Gastroesophageal sphincter (tissue), 4 donors: ENCODE measurements at regions not wholly inside any gene's neighbourhood (a gene's known extent, or its start where the extent isn't known, plus 50 kb on each side); places are given as distances from the start of the nearest gene placed in this dataset.

Experiments used
- ATAC-seq: fragments of 150-250 bp; one replicate; pipeline ENCODE4 v1.9.1; 2016; ENCODE audit warnings: mild to moderate bottlenecking, moderate library complexity
- H3K27ac ChIP-seq, 4 donors: fragments of 200-600 bp; sonication (generic) in 3 of 4; 1 replicate in 3 of 4; 2 replicates in 1 of 4; pipeline ENCODE4 v1.5.1; 2016 to 2019
- H3K27me3 ChIP-seq: fragments of 200-600 bp; sonication (generic); one replicate; pipeline ENCODE4 v1.5.1; 2019
- H3K36me3 ChIP-seq, 2 donors: fragments of 200-600 bp; sonication (generic); one replicate each; pipeline ENCODE4 v1.5.1; 2019; ENCODE audit warnings: control low read depth in 1 of 2
- H3K4me1 ChIP-seq, 3 donors: fragments of 200-600 bp; sonication (generic); 1 replicate in 2 of 3; 2 replicates in 1 of 3; pipeline ENCODE4 v1.5.1; 2016 to 2019; ENCODE audit warnings: control low read depth in 2 of 3
- H3K4me3 ChIP-seq, 2 donors: fragments of 200-600 bp; sonication (generic); one replicate each; pipeline ENCODE4 v1.5.1; 2019; ENCODE audit warnings: mild to moderate bottlenecking in 1 of 2, moderate library complexity in 1 of 2
- H3K9me3 ChIP-seq, 3 donors: fragments of 200-600 bp; sonication (generic); one replicate each; pipeline ENCODE4 v1.5.1; 2017 to 2019; ENCODE audit warnings: control low read depth in 2 of 3
- EP300 ChIP-seq: sonication (generic); formaldehyde crosslinking; IDR thresholded peaks from one replicate; pipeline ENCODE4 v1.6.1; 2017; ENCODE audit warnings: antibody characterized with exemption, mild to moderate bottlenecking
- POLR2A ChIP-seq, 2 donors: fragments of 450-650 bp; IDR thresholded peaks; one replicate each; pipeline ENCODE4 v1.6.1; 2017; ENCODE audit warnings: antibody characterized with exemption in 2 of 2, mild to moderate bottlenecking in 2 of 2, moderate library complexity in 1 of 2
- POLR2AphosphoS5 ChIP-seq: sonication (generic); formaldehyde crosslinking; IDR thresholded peaks from one replicate; pipeline ENCODE4 v1.6.1; 2017; ENCODE audit warnings: antibody characterized with exemption
- WGBS, 2 donors: methylation state at CpG; one replicate each; pipeline ENCODE4 v1.1.5; 2018; ENCODE audit warnings: low coverage in 1 of 2; 5-methylcytosine and 5-hydroxymethylcytosine counted together
- TF ChIP-seq, protein P1 (sequence below), 4 experiments: fragments of 200-600 bp in 2 of 4; fragments of 450-650 bp in 2 of 4; sonication (generic) in 1 of 4; IDR thresholded peaks; one replicate each; pipeline ENCODE4 v1.5.1; 2017 to 2019; ENCODE audit warnings: antibody characterized with exemption in 4 of 4, mild to moderate bottlenecking in 2 of 4, moderate library complexity in 2 of 4

GRCh38 chr12:24363177-24363754 is 413.8 kb upstream of the SOX5 start:
- Histone ChIP-seq H3K9me3 (no peaks in the 10 kb centered on the region), H3K27ac (no peak overlapping the region), H3K27me3 (no peaks in the 10 kb centered on the region), H3K36me3 (no peaks in the 10 kb centered on the region), H3K4me3 (no peak overlapping the region), H3K4me1 (peaks cover 0 to 11% (median 0%) of the 10 kb centered on the region in 3 donors)
- TF ChIP-seq POLR2A (IDR thresholded peaks at IDR 0.05) = no peak
- no peak for TF ChIP-seq POLR2AphosphoS5
- TF ChIP-seq, protein P1, sequence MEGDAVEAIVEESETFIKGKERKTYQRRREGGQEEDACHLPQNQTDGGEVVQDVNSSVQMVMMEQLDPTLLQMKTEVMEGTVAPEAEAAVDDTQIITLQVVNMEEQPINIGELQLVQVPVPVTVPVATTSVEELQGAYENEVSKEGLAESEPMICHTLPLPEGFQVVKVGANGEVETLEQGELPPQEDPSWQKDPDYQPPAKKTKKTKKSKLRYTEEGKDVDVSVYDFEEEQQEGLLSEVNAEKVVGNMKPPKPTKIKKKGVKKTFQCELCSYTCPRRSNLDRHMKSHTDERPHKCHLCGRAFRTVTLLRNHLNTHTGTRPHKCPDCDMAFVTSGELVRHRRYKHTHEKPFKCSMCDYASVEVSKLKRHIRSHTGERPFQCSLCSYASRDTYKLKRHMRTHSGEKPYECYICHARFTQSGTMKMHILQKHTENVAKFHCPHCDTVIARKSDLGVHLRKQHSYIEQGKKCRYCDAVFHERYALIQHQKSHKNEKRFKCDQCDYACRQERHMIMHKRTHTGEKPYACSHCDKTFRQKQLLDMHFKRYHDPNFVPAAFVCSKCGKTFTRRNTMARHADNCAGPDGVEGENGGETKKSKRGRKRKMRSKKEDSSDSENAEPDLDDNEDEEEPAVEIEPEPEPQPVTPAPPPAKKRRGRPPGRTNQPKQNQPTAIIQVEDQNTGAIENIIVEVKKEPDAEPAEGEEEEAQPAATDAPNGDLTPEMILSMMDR (IDR thresholded peaks at IDR 0.05) = no peak
- no peak for ATAC-seq
- 46 to 61% methylated on average over 3 of the region's 3 CpGs for WGBS, 2 donors

GRCh38 chr12:24361877-24362580 is 412.6 kb upstream of the SOX5 start:
- H3K27me3 ChIP-seq = no peaks in the 10 kb centered on the region
- no peak overlapping the region for H3K27ac ChIP-seq
- no peak for ATAC-seq
- no peaks in the 10 kb centered on the region for H3K36me3 ChIP-seq
- no peak overlapping the region for H3K4me3 ChIP-seq
- H3K4me1 ChIP-seq = peaks cover 0 to 11% (median 0%) of the 10 kb centered on the region in 3 donors
- no peaks in the 10 kb centered on the region for H3K9me3 ChIP-seq
- TF ChIP-seq POLR2AphosphoS5 = no peak
- TF ChIP-seq POLR2A (IDR thresholded peaks at IDR 0.05) = no peak
- no peak for TF ChIP-seq EP300
- TF ChIP-seq, protein P1 (IDR thresholded peaks at IDR 0.05) = no peak
- 84 to 86% methylated on average over 5 of the region's 6 CpGs for WGBS, 2 donors

- no peaks in the 10 kb centered on the region for H3K9me3 ChIP-seq
- no peak for TF ChIP-seq POLR2AphosphoS5
- TF ChIP-seq POLR2A (IDR thresholded peaks at IDR 0.05) = no peak
- TF ChIP-seq, protein P1 (IDR thresholded peaks at IDR 0.05) = no peak
- no peak for TF ChIP-seq EP300
- no peak overlapping the region for H3K27ac ChIP-seq
- H3K4me3 ChIP-seq = no peak overlapping the region
- H3K27me3 ChIP-seq = no peaks in the 10 kb centered on the region
- H3K36me3 ChIP-seq = no peaks in the 10 kb centered on the region
- 79 to 100% methylated on average over 1 to 5 of the region's 5 CpGs for WGBS, 2 donors
- no peak for ATAC-seq
- peaks cover 0 to 11% (median 0%) of the 10 kb centered on the region in 3 donors for H3K4me1 ChIP-seq
Observed at GRCh38 chr12:24360907-24361306, 411.4 kb upstream of the SOX5 start.

- TF ChIP-seq, protein P1 (IDR thresholded peaks at IDR 0.05) = no peak
- TF ChIP-seq POLR2A (IDR thresholded peaks at IDR 0.05) (no peak), EP300 (no peak), POLR2AphosphoS5 (no peak)
- no peaks in the 10 kb centered on the region for H3K36me3 ChIP-seq
- H3K27ac ChIP-seq = no peak overlapping the region
- 89 to 90% methylated on average over 4 of the region's 4 CpGs for WGBS, 2 donors
- H3K27me3 ChIP-seq = no peaks in the 10 kb centered on the region
- peaks cover 0 to 11% (median 0%) of the 10 kb centered on the region in 3 donors for H3K4me1 ChIP-seq
- no peaks in the 10 kb centered on the region for H3K9me3 ChIP-seq
- ATAC-seq = no peak
- no peak overlapping the region for H3K4me3 ChIP-seq
Observed at GRCh38 chr12:24360461-24360860, 411.0 kb upstream of the SOX5 start.

GRCh38 chr12:24360057-24360456 is 410.6 kb upstream of the SOX5 start:
- WGBS, 2 donors = 33 to 78% methylated on average over 1 of the region's 1 CpG
- Histone ChIP-seq H3K27ac (no peak overlapping the region), H3K4me1 (peaks cover 0 to 11% (median 0%) of the 10 kb centered on the region in 3 donors), H3K4me3 (no peak overlapping the region), H3K9me3 (no peaks in the 10 kb centered on the region), H3K36me3 (no peaks in the 10 kb centered on the region), H3K27me3 (no peaks in the 10 kb centered on the region)
- TF ChIP-seq POLR2AphosphoS5 (no peak), EP300 (no peak), POLR2A (IDR thresholded peaks at IDR 0.05) (no peak)
- TF ChIP-seq, protein P1 (IDR thresholded peaks at IDR 0.05) = no peak
- ATAC-seq = no peak
